SKM-1 (cell line): ENCODE measurements at regions not wholly inside any gene's neighbourhood (a gene's known extent, or its start where the extent isn't known, plus 50 kb on each side); places are given as distances from the start of the nearest gene placed in this dataset.
"Not testable (repeated sequence)": the region's sequence is repeated elsewhere in the genome, so short reads cannot be mapped to it uniquely, and the experiment has no call there.

ENCODE experiments used
- DNase-seq: peaks from one replicate; lab custom pipeline; 2025; ENCODE audit not compliant: unreplicated experiment; lab: John Stamatoyannopoulos, UW

DNA sequence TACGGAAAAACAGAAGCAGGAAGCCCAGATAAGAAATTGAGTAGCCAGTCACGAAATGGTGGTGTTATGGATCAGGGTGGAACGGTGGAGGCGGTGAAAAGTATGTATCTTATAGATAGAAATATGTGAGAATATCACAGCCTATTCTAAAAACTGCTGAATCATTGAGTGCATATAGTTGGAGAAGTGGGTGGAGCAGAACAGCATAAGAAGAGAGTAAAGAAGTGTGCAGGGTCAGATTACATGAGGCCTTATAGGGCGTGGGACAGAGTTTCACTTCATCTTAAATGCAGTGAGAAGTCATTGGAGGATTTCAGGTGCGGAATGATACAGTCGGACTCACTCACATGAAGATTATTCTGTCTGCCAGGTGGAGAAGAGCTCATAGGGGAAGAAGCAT, 293.1 kb downstream of the TRIML1 start:
- no peak for DNase-seq

DNA sequence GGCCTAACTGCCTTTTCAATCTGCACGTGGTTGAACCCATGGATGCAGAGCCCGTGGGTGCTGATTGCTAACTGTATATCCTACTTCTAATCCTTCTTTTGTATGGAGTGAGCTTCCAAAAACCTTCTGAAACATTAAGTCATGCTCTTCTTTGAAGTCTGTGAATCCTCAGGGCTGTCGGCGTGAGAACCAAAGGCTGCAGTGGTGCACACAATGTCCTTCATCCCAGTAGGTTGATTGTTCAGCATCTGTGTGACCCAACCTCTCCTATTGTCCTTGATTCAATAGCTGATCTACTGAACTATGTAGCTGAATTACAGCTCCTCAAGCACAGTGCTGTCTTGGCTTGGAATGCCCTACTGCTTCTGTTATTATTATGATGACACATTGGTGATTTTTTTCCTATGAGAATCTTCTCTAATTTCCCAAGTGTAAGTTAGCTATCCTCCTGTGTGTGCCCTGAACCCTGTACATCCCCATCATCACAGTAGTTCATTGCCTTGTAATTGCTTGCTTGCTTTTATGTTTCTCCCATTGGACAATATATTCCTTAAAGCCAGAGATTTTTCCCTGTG, 294.6 kb downstream of the TRIML1 start:
- no peak for DNase-seq

DNA sequence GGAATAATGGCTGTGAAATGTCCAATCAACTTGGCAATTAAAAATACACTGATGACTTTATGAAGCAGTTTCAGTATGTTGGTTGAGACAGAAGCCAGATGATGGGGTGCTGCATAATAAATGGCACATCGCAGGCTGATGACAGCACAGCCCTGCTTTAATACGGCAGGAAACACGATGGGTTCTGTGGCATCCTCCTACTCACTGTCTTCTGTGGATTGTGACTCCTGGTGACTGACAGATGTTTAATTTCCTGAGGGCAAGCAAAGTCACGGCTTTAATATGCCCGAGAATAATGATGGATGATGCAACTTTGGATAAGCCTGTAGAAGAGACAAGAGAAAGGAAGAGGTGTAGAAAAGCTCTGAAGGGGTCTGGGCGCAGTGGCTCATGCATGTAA, 295.4 kb downstream of the TRIML1 start:
- DNase-seq: no peak

DNA sequence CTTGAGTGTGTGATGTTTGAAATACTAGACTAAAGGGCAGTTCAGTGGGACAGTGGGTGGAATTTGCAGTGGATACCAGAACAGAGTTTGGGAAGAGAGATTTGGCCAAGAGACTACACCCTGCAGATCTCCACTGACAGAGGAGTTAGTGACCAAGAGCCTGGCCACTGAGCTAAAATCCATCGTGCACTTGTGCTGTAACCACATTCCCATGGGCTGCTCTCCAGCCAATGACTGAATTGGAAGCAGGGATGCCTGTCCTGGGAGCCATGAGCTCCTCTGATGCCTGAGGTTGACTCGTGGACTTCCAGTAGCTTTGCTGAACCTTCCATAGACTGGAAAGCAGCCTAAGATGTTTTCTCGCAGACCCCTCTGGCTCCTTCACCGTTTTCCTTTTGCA, 296.1 kb downstream of the TRIML1 start:
- no peak for DNase-seq

DNA sequence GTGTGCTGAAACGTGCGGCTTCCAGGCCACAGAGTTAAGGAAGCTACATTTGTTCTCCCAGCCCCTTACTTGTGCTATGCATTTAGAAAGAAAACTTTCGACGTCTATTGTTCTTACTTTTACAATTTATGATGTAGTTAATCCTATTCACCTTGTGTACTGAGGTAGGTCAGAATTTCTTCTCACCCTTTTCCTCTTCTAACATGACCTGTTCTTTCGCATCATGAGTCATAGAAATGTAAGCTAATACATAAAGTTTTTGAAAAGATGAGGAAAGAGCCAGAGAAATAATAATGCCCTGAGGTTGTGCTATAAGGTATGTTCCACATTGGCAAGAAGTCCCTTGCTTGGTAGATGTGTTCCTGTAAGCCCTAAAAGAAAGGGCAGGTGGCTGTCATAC, 298.3 kb downstream of the TRIML1 start:
- no peak for DNase-seq

DNA sequence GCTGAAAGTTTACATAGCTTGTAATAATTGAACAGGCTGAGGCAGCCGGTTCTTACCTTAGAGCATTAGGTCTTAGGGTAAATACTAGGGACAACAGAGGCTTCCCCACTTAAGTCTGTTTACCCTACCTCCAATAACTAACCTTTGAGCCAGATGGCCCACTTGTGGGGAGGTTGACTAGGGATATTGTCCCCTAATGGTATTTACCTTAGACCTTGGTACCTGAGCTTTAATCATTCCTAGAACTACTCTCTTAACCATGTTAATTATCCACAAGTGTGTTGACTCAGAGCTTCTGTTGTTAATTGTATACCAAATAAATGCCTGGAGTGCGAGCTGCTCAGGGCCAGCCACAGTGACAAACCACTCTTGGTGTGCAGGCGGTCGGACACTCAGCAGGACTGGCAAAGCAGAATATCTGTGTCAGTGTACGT, 299.2 kb downstream of the TRIML1 start:
- DNase-seq: not testable (repeated sequence)

DNA sequence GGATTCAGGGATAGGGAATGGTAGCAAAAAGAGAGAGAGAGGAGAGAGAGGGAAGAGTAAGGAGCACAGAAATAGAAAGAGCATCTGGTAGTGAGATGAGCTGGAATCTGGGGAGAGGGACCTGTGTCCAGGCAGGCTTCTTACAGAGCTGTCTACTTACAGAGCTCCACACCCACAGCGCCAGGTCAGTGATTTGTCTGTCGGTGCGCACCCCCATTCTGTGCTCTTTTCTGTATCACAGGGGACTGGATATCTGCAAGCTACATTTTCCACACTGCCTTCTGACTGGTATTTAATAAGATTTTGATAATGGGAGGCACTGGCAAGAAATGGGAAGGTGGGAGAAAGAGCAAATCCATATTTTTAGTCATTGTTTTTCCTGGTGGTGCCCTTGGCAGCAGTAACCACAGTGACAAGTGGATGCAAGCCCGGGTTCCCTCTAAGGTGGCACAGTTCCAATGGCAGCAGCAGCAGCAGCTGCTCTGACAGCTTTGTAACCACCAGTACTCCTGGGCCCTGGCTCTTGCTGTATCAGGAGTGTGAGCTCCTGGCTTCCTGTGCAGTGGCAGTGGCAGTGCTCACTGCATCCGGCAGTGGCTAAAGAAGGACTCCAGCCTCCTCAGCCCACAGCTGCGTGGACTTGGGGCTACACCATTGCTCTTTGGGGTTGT, 300.5 kb downstream of the TRIML1 start:
- no peak for DNase-seq

DNA sequence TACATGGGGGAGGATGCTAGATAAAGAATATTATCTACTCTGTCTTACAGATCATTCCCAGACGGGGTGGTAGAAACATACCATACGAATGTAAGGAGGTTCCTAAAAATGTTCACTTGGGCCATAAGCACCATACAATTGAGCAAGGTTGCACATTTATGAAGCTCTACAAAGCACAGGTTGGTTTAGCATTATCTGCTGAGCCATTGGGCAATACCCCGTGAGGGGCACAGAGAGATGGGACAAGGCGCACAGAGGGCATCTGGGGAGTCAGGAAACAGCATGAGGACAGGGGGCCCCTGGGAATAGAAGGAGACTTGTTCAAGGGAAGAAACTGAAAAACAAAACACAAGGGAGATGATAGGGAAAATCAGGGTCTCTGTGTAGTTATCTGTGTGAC, 305.3 kb downstream of the TRIML1 start:
- no peak for DNase-seq

DNA sequence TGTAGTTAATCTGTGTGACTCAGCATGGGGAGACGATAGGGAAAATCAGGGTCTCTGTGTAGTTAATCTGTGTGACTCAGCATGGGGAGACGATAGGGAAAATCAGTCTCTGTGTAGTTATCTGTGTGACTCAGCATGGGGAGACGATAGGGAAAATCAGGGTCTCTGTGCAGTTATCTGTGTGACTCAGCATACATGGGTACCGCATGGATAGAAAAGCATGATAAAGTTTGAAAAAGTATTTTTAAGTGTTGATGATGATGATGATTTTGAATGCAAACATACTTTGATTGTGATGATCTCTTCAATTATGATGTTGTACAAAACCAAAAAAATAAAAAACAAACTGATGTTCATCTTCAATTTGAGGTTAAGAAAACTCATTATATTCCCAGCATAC, 309.8 kb downstream of the TRIML1 start:
- DNase-seq: not testable (repeated sequence)

DNA sequence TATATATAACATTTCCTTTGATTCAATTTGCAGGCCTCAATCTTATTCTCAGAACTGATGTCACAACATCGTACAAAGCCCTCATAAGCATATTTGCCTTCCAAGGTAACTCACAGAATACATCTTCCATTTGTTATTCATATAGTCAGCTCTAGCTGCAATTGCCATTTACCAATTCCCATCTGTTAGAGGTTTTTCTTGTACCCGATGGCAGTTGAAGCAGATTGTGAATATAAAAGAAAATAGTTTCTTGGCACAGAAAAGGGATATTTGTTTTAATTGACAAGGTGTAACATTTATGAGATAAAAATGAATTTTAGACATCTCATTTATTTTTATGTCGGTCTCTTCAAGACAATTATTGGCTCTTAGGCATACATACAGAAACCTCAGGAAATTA, 311.3 kb downstream of the TRIML1 start:
- no peak for DNase-seq

DNA sequence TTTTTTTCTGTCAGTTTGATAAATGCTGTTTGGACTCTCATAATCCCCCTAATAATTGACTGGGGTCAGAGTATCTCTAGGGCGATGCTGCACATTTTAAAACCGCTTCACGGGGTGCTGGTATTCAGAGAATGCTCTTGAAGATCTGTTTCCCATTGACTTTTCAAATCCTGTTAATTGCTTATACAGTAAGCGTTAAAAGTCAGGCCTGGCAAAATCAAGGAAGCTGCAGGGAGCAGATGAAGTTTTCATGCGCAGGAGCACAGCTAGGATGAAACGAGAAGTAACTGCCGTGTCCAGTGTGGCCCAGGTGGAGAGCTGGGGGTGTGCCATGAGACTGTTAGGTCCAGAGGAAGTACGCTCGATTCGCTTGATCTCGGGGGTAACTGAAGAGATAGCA, 312.9 kb downstream of the TRIML1 start:
- no peak for DNase-seq

DNA sequence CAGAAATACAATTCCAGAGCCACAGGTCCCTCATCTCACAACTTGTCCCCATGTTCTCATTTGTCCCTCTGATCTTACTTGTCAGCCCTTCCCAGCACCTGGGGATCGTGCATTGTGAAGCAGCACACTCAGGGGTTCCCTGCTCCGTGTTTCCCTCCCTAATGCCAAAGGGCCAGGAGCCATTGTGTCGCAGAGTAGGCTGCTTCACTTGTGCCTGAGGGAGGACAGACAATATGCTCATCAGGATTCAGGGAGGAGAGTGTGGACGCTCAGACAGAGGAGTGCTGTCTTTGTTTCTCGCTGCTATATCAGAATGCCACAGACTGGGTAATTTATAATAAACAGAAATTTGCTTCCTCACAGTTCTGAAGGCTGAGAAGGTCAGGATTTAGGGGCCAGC, 315.3 kb downstream of the TRIML1 start:
- no peak for DNase-seq

DNA sequence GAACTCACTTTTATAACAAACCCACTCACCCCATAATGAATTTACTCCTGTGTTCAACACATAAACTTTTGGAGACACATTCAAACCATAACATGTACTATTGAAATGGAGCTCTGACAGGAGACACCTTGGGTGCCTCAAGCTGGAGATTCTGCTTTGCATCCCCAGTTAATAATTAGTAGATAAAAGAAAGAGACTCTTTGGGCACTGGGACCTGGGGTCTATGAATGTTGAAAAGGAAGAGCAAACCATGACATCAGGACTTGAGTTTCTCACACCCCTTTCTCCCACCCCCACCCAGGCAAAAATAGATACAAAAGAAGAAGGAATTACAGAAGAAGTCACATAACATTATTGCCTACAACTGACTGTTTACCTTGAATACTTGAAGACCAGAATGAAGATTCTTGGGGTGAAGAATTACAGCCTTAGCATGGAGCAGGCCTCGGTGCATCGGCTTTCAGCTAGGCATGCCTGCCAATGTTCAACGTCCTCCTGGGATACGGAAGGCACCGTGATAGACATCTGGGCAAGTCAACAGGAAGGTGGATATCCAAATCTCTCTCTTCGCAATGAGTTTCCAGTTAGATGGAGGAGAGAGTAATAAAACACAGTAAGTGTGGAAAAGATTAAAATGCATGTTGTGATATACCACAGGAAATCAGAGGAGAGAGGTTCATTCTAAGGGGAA, 316.0 kb downstream of the TRIML1 start:
- no peak for DNase-seq

DNA sequence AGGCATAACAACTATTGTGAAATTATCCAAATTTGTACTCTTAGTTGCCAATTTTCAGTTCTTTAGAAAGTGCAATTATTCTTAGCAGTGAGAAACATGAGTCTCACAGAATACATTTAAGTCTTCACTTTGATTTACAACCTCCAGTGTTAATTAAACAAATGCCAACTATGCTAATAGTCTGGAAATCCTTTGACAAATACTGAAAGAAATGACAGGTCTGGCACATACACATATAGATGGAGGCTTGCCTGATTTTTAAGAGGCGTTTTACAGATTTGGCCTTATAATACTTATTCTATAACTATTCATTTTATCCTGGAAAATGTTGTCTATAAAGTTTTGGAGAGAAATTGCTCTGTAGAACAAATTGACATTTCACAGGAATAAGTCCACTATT, 320.1 kb downstream of the TRIML1 start:
- DNase-seq: no peak

DNA sequence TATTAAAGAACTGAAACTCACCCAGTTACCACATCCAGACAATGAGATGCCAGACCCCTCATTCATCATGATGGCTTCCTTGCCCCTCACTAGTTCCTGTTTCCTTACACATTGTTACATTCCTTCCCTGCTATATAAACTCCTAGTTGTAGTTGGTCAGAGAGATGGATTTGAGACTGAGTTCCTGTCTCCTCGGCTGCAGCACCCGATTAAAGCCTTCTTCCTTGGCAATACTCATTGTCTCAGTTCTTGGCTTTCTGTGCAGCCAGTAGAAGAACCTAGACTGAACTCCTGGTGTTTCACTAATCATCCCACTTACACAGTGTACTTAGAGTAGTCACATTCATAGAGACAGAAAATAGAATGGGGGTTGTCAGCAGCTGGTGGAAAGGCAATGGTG, 324.7 kb downstream of the TRIML1 start:
- DNase-seq: no peak

DNA sequence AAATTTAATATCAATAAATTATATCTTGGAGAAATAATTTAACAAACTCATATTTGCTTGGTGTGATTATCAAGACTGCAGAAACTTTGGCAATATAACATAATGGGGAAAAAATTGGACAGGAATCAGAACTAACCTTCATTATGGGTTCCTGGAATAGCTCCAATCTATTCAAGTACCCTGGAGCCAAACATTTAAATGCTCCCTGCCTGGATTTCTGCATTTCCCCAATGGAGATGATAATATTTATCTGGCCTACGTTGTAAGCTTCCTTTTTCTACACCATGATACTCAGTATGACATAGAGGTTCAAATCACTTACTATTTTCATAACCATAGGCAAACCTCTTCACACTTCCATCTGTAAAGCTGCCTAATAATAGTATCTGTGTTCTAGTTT, 326.8 kb downstream of the TRIML1 start:
- no peak for DNase-seq

DNA sequence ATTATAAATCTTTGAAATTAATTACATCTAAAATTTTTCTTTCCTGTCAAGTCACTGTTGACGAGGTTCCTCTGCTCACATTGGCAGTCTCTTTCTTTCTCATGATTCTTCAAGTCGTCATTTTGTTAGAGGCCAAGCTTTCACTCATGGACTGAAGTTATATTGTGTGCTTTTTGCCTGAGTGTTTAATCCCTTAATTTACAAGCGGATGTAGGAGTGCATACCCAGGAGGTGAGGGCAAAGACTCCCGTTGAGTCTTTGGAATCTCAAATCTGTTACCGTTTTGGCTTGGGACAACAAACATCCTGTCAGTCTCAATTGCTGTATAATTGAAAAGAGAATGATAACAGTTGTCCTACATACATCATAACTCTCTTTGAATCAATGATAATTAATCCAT, 345.0 kb downstream of the TRIML1 start:
- no peak for DNase-seq

DNA sequence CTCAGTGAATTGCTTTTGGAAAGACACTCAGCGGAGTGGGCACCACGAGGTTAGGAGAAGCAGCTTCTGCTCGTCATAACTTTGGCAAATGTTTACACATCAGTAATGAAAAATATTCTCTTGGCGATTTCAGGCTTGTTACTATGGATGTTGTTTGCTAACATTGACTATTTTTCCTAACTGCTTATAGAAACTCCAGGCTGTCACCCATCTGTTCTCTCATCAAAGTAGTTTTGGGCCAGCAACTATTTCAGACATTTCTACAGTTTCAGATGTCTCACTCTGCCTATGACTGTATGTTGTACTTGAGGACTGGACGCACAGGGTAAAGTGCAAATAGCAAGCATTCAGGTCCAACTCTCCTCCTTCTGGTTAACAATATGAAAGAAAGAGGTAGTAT, 346.7 kb downstream of the TRIML1 start:
- no peak for DNase-seq

DNA sequence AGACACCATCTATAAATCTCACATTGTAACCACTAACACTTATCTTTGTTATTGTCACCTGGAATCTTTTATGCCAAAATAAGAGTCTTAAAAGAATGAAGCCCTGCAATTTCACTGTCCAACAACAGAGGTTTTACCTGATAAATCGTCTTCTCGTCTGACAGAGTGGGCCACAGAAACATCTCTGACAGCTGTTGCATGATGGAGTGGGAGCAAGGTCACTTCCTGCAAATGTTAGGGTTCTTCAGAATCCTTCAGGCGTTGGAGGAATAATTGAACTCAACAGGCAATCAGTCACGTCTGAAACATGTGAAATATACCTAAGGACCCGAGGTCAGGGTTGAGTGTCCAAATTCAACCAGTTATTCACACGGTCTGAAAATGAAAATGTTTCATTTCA, 353.6 kb downstream of the TRIML1 start:
- DNase-seq: no peak

DNA sequence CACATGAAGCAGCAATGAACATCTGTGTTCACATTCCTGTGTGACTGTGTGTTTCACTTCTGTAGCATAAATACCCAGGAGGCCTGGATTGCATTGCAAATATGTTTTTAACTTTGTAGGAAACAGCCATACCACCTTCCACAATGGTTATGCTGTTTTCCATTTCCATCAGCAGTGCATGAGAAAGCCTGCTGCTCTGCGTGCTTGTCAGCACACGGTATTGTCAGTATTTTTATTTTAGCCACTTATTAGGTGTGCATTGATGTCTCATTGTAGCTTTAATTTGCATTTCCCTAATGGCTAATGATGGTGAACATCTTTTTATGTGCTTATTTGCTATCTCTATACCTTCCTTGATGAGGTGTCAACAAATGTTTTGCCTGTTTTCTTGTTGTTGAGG, 355.9 kb downstream of the TRIML1 start:
- no peak for DNase-seq

DNA sequence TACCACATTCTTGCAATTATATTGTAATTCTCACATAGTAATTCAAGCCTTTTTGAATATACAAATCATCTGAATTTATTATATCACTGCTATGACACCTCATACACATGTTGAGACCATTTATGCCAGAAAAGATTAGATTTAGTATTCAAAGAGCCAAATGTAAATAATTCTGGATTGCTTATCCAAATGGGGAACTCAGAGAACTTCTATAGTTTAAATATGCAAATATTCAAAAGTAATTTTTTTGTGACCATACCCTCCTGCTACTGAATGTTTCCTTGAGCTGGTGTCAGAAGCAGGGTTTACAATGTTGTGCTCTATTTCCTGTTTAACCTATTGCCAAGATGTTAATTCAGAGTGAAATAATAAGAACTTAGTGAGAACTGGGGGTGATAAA, 372.2 kb downstream of the TRIML1 start:
- no peak for DNase-seq

DNA sequence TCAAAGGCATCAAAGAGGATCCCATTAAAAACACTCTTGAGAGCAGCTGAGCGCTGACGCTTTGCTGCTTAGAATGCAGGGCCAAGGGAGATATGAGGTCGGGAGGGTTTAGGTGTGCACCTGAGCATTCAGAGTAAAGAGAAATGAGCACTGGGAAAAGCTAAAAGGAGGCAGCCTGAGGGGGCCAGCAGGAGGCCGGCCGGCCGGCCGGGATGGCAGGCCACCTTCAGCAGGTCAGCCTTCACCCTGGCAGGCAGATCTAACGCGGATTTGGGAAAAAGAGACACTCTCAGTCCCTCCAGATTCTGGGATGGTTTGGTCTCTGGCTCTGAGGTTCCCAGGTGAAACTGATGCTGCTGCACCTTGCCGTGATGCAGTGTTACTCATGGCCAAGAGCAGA, 393.5 kb downstream of the TRIML1 start:
- no peak for DNase-seq

DNA sequence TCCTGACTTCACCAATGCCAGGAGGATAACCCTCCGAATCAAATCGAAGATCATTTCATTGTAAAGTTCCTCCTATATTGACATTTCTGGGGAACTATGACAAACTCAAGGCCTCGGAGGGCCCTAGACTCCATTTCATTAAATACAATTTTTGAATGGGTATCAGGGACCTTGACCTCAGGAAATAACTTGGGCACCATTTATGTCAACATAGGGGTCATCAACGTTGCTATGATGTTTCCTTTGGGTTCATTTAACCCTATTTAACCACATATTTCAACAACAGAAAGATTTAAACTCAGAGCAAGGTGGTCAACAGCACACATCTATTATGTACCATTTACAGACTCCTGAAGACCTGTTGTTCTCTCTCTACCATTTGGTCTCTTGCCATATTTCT, 395.1 kb downstream of the TRIML1 start:
- no peak for DNase-seq
